PC-3 (cell line): ENCODE measurements at regions not wholly inside any gene's neighbourhood (a gene's known extent, or its start where the extent isn't known, plus 50 kb on each side); places are given as distances from the start of the nearest gene placed in this dataset.

ENCODE experiments used
- EZH2 ChIP-seq: fragments of 300-600 bp; sonication (generic); IDR thresholded peaks from one replicate; pipeline ENCODE4 v1.6.1; 2017; ENCODE audit warnings: antibody characterized with exemption, mild to moderate bottlenecking, low read length; ENCODE audit not compliant: unreplicated experiment
- EZH2phosphoT487 ChIP-seq: fragments of 300-600 bp; sonication (generic); IDR thresholded peaks from 2 replicates; pipeline ENCODE4 v1.6.1; 2018; ENCODE audit warnings: mild to moderate bottlenecking, antibody characterized with exemption, low read length, borderline replicate concordance
- TF ChIP-seq, protein P1 (sequence below): fragments of 300-600 bp; sonication (generic); conservative IDR thresholded peaks from 2 replicates; pipeline ENCODE4 v1.5.1; 2017; ENCODE audit warnings: antibody characterized with exemption, low read depth, mild to moderate bottlenecking, low read length

DNA sequence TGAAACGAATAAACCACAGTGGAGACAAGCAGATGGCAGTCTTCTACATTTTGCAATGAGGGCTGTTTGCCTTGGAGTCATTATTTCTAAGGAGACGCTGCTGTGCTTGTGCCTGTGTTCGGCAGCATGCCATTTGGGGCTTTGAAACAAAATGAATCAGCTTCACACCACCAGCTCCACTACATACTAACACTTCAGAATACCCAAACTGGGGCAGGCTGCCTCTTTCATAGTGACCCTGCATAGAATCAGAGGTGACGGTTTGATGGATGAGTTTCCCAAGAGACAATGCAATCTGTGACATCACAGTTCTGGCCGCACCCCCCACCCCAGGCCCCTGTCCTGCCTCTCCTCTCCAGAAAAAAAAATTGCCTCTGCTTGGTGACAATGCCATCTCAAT lies 57.1 kb upstream of the MID1 start:
- TF ChIP-seq, protein P1, sequence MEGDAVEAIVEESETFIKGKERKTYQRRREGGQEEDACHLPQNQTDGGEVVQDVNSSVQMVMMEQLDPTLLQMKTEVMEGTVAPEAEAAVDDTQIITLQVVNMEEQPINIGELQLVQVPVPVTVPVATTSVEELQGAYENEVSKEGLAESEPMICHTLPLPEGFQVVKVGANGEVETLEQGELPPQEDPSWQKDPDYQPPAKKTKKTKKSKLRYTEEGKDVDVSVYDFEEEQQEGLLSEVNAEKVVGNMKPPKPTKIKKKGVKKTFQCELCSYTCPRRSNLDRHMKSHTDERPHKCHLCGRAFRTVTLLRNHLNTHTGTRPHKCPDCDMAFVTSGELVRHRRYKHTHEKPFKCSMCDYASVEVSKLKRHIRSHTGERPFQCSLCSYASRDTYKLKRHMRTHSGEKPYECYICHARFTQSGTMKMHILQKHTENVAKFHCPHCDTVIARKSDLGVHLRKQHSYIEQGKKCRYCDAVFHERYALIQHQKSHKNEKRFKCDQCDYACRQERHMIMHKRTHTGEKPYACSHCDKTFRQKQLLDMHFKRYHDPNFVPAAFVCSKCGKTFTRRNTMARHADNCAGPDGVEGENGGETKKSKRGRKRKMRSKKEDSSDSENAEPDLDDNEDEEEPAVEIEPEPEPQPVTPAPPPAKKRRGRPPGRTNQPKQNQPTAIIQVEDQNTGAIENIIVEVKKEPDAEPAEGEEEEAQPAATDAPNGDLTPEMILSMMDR, result no peak
- no peak for TF ChIP-seq EZH2
- TF ChIP-seq EZH2phosphoT487, result no peak
